ENCODE measurements at regions not wholly inside any gene's neighbourhood (a gene's known extent, or its start where the extent isn't known, plus 50 kb on each side); places are given as distances from the start of the nearest gene placed in this dataset.

- Histone ChIP-seq H3K9me3 (no peaks in the 10 kb centered on the region), H3K4me3 (no peak overlapping the region), H3K27ac (no peak overlapping the region), H3K36me3 (ENCODE audit: insufficient read depth in 1 of 2, low read depth in 1 of 2) (no peaks in the 10 kb centered on the region), H3K4me1 (no peaks in the 10 kb centered on the region), H3K27me3 (ENCODE audit: insufficient read depth in 3 of 3, low read length in 2 of 3) (peaks cover 0 to 8% (median 3%) of the 10 kb centered on the region in 3 donors)
- 53 to 65% (median 58%) methylated on average over 27 of the region's 27 CpGs for WGBS, 3 donors
- TF ChIP-seq CTCF (IDR thresholded peaks at IDR 0.05): no peak
- intact Hi-C loops (cut with DNase I): no loop called here
- ATAC-seq: no peak
- DNase-seq: no peak
Observed at GRCh38 chr22:49404576-49405241, 423.0 kb downstream of the BRD1 start.

GRCh38 chr22:49404020-49404419 lies 423.7 kb downstream of the BRD1 start:
- intact Hi-C loops (cut with DNase I): no loop called here
- H3K36me3 ChIP-seq (ENCODE audit: insufficient read depth in 1 of 2, low read depth in 1 of 2): no peaks in the 10 kb centered on the region
- H3K9me3 ChIP-seq: no peaks in the 10 kb centered on the region
- H3K4me1 ChIP-seq: no peaks in the 10 kb centered on the region
- no peak overlapping the region for H3K4me3 ChIP-seq
- no peak for DNase-seq
- peaks cover 0 to 8% (median 3%) of the 10 kb centered on the region in 3 donors for H3K27me3 ChIP-seq (ENCODE audit: insufficient read depth in 3 of 3, low read length in 2 of 3)
- H3K27ac ChIP-seq: no peak overlapping the region
- no peak for TF ChIP-seq CTCF (IDR thresholded peaks at IDR 0.05)
- ATAC-seq: no peak
- WGBS, 3 donors: 84 to 92% (median 90%) methylated on average over 10 of the region's 10 CpGs

GRCh38 chr22:49403102-49403501 lies 424.6 kb downstream of the BRD1 start:
- ATAC-seq (no peak), DNase-seq (no peak)
- no peaks in the 10 kb centered on the region for H3K9me3 ChIP-seq
- H3K4me1 ChIP-seq: no peaks in the 10 kb centered on the region
- no peak overlapping the region for H3K27ac ChIP-seq
- WGBS, 3 donors: 78 to 97% (median 93%) methylated on average over 6 of the region's 6 CpGs
- peaks cover 0 to 8% (median 3%) of the 10 kb centered on the region in 3 donors for H3K27me3 ChIP-seq (ENCODE audit: insufficient read depth in 3 of 3, low read length in 2 of 3)
- H3K36me3 ChIP-seq (ENCODE audit: insufficient read depth in 1 of 2, low read depth in 1 of 2): no peaks in the 10 kb centered on the region
- H3K4me3 ChIP-seq: no peak overlapping the region
- intact Hi-C loops (cut with DNase I): no loop called here
- TF ChIP-seq CTCF (IDR thresholded peaks at IDR 0.05): no peak

- no peaks in the 10 kb centered on the region for H3K4me1 ChIP-seq
- no peaks in the 10 kb centered on the region for H3K9me3 ChIP-seq
- 61 to 72% (median 70%) methylated on average over 12 of the region's 12 CpGs for WGBS, 3 donors
- TF ChIP-seq CTCF (IDR thresholded peaks at IDR 0.05): no peak
- intact Hi-C loops (cut with DNase I): no loop called here
- no peak for ATAC-seq
- peaks cover 0 to 8% (median 3%) of the 10 kb centered on the region in 3 donors for H3K27me3 ChIP-seq (ENCODE audit: insufficient read depth in 3 of 3, low read length in 2 of 3)
- no peak for DNase-seq
- H3K4me3 ChIP-seq: no peak overlapping the region
- H3K27ac ChIP-seq: no peak overlapping the region
- no peaks in the 10 kb centered on the region for H3K36me3 ChIP-seq (ENCODE audit: insufficient read depth in 1 of 2, low read depth in 1 of 2)
Observed at GRCh38 chr22:49402169-49402568, 425.5 kb downstream of the BRD1 start.

All from psoas muscle (tissue), 7 donors.